ENCODE measurements at regions not wholly inside any gene's neighbourhood (a gene's known extent, or its start where the extent isn't known, plus 50 kb on each side); places are given as distances from the start of the nearest gene placed in this dataset.

GRCh38 chr5:77157732-77158532, 52.5 kb upstream of the PDE8B start:
- H3K27ac Mint-ChIP-seq, result 0 out of 2 replicates have a peak overlapping the region, but pooled peaks have one; percentile 7

DNA sequence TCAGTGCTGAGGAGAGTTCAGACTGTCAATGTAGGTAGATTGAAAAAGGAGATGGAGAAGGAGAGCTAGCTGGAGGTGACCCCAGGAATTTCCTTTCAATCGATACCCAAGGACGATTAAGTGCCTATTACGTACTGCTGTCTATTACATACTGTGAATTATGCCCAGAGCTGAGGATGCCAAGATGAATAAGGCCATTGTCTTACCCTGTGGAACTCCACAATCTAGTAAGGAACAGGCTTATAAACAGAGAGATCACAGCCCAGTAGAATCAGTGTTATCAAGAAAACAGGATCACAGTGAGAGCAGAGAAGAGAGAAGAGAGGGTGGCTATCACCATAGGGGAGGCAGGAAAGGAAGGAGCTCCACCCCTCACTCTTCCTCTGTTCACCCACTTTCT, 54.1 kb upstream of the PDE8B start:
- 0 out of 3 replicates have a peak, but pooled peaks cover 2% of the 10 kb centered on the region for H3K9me3 Mint-ChIP-seq
- no peaks in the 10 kb centered on the region for H3K79me2 ChIP-seq (replicated peaks; ENCODE audit: insufficient read depth)
- no peaks in the 10 kb centered on the region for H4K20me1 ChIP-seq (replicated peaks; ENCODE audit: insufficient read depth)
- no peak overlapping the region for H3K4me2 ChIP-seq
- H3K27me3 ChIP-seq (ENCODE audit: insufficient read depth), result no peaks in the 10 kb centered on the region
- H3K9me2 ChIP-seq (ENCODE audit: insufficient read depth), result no peaks in the 10 kb centered on the region
- no peaks in the 10 kb centered on the region for H3K36me3 ChIP-seq (ENCODE audit: insufficient read depth)
- no peak overlapping the region for H2AFZ ChIP-seq
- H3K36me3 Mint-ChIP-seq (ENCODE audit: low read depth), result no peaks in the 10 kb centered on the region; the same call in 2 of the 3 replicates
- ATAC-seq (no peak), DNase-seq (ENCODE audit: low spot score) (no peak)
- H3K4me3 ChIP-seq, result no peak overlapping the region
- H3K4me1 Mint-ChIP-seq, result peaks cover 22% of the 10 kb centered on the region
- peaks cover 4% of the 10 kb centered on the region for H3K27me3 Mint-ChIP-seq (ENCODE audit: insufficient read depth, low read depth, poor library complexity)
- H3K4me1 ChIP-seq (ENCODE audit: insufficient read depth), result no peaks in the 10 kb centered on the region
- no peak overlapping the region for H3K27ac ChIP-seq (ENCODE audit: low read depth)
- H3K4me3 Mint-ChIP-seq, result no peak overlapping the region
- H3K27ac Mint-ChIP-seq, result peak overlapping the region; percentile 42; the same call in 1 of the 2 replicates
- H3F3A ChIP-seq (replicated peaks; ENCODE audit: low read depth), result no peaks in the 10 kb centered on the region
- TF ChIP-seq JUNB (IDR thresholded peaks at IDR 0.05; ENCODE audit: unreplicated experiment) (no peak), ZNF331 (CRISPR knock-in tag; IDR thresholded peaks at IDR 0.05; ENCODE audit: low read depth) (no peak), ZNF114 (CRISPR knock-in tag; IDR thresholded peaks at IDR 0.05) (no peak), CTCF (conservative IDR thresholded peaks at IDR 0.05; ENCODE audit: low read depth in 2 of 2) (no peak), POLR2AphosphoS5 (IDR thresholded peaks at IDR 0.05; ENCODE audit: low read depth) (no peak), STAT1 (IDR thresholded peaks at IDR 0.05; ENCODE audit: unreplicated experiment) (no peak), CREB1 (CRISPR knock-in tag; IDR thresholded peaks at IDR 0.05; ENCODE audit: low read depth) (no peak), EZH2 (IDR thresholded peaks at IDR 0.05; ENCODE audit: low read depth, unreplicated experiment) (no peak)
- TF ChIP-seq, protein P1, sequence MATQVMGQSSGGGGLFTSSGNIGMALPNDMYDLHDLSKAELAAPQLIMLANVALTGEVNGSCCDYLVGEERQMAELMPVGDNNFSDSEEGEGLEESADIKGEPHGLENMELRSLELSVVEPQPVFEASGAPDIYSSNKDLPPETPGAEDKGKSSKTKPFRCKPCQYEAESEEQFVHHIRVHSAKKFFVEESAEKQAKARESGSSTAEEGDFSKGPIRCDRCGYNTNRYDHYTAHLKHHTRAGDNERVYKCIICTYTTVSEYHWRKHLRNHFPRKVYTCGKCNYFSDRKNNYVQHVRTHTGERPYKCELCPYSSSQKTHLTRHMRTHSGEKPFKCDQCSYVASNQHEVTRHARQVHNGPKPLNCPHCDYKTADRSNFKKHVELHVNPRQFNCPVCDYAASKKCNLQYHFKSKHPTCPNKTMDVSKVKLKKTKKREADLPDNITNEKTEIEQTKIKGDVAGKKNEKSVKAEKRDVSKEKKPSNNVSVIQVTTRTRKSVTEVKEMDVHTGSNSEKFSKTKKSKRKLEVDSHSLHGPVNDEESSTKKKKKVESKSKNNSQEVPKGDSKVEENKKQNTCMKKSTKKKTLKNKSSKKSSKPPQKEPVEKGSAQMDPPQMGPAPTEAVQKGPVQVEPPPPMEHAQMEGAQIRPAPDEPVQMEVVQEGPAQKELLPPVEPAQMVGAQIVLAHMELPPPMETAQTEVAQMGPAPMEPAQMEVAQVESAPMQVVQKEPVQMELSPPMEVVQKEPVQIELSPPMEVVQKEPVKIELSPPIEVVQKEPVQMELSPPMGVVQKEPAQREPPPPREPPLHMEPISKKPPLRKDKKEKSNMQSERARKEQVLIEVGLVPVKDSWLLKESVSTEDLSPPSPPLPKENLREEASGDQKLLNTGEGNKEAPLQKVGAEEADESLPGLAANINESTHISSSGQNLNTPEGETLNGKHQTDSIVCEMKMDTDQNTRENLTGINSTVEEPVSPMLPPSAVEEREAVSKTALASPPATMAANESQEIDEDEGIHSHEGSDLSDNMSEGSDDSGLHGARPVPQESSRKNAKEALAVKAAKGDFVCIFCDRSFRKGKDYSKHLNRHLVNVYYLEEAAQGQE (IDR thresholded peaks at IDR 0.05; ENCODE audit: unreplicated experiment), result no peak

More at GRCh38 chr5:77157732-77158532, 52.5 kb upstream of the PDE8B start:
- DNase-seq (ENCODE audit: low spot score), result no peak
- H3K9me3 Mint-ChIP-seq, result 0 out of 3 replicates have a peak, but pooled peaks cover 5% of the 10 kb centered on the region
- no peaks in the 10 kb centered on the region for H4K20me1 ChIP-seq (replicated peaks; ENCODE audit: insufficient read depth)
- no peaks in the 10 kb centered on the region for H3K36me3 ChIP-seq (ENCODE audit: insufficient read depth)
- H3K4me3 Mint-ChIP-seq, result no peak overlapping the region
- H3K36me3 Mint-ChIP-seq (ENCODE audit: low read depth), result no peaks in the 10 kb centered on the region; the same call in 2 of the 3 replicates
- peak; percentile 69 for ATAC-seq
- TF ChIP-seq ZNF114 (CRISPR knock-in tag; IDR thresholded peaks at IDR 0.05), result no peak
- no peak for TF ChIP-seq NANOG (IDR thresholded peaks at IDR 0.05; ENCODE audit: borderline replicate concordance)
- TF ChIP-seq, protein P1 (IDR thresholded peaks at IDR 0.05; ENCODE audit: unreplicated experiment), result no peak
- no peak for TF ChIP-seq STAT1 (IDR thresholded peaks at IDR 0.05; ENCODE audit: unreplicated experiment)
- no peak for TF ChIP-seq CREB1 (CRISPR knock-in tag; IDR thresholded peaks at IDR 0.05; ENCODE audit: low read depth)
- no peak for TF ChIP-seq ZNF331 (CRISPR knock-in tag; IDR thresholded peaks at IDR 0.05; ENCODE audit: low read depth)
- TF ChIP-seq EZH2phosphoT487 (IDR thresholded peaks at IDR 0.05; ENCODE audit: unreplicated experiment), result no peak
- no peaks in the 10 kb centered on the region for H3F3A ChIP-seq (replicated peaks; ENCODE audit: low read depth)
- H3K9me2 ChIP-seq (ENCODE audit: insufficient read depth), result no peaks in the 10 kb centered on the region
- no peak overlapping the region for H3K4me3 ChIP-seq
- no peak overlapping the region for H2AFZ ChIP-seq
- no peaks in the 10 kb centered on the region for H3K4me1 ChIP-seq (ENCODE audit: insufficient read depth)
- no peak overlapping the region for H3K27ac ChIP-seq (ENCODE audit: low read depth)
- H3K4me2 ChIP-seq, result peak overlapping the region; percentile 12; the same call in 1 of the 2 replicates
- peaks cover 4% of the 10 kb centered on the region for H3K27me3 Mint-ChIP-seq (ENCODE audit: insufficient read depth, low read depth, poor library complexity)
- H3K79me2 ChIP-seq (replicated peaks; ENCODE audit: insufficient read depth), result no peaks in the 10 kb centered on the region
- H3K27me3 ChIP-seq (ENCODE audit: insufficient read depth), result no peaks in the 10 kb centered on the region
- peaks cover 17% of the 10 kb centered on the region for H3K4me1 Mint-ChIP-seq

Measured in GM23338 (cell line).